Chondrocyte (in vitro differentiated cells): ENCODE measurements at regions not wholly inside any gene's neighbourhood (a gene's known extent, or its start where the extent isn't known, plus 50 kb on each side); places are given as distances from the start of the nearest gene placed in this dataset.
"Not testable (repeated sequence)": the region's sequence is repeated elsewhere in the genome, so short reads cannot be mapped to it uniquely, and the experiment has no call there.

Experiments used
- DNase-seq: peaks from one replicate; pipeline ENCODE4 v3.0.0; 2021; ENCODE audit warnings: mixed read lengths, low spot score
- H3K27ac Mint-ChIP-seq: one replicate; pipeline ENCODE4 v1.8.0; 2021; ENCODE audit warnings: mild to moderate bottlenecking, moderate library complexity, mixed read lengths; ENCODE audit not compliant: unreplicated experiment
- H3K27me3 Mint-ChIP-seq: 2 replicates; pipeline ENCODE4 v1.8.0; 2021; ENCODE audit warnings: low read depth, mixed read lengths
- H3K36me3 Mint-ChIP-seq: 2 replicates; pipeline ENCODE4 v1.8.0; 2021; ENCODE audit warnings: low read depth, mixed read lengths
- H3K4me1 Mint-ChIP-seq: 2 replicates; pipeline ENCODE4 v1.8.0; 2021; ENCODE audit warnings: low read depth, mild to moderate bottlenecking, mixed read lengths
- H3K4me3 Mint-ChIP-seq: one replicate; pipeline ENCODE4 v1.8.0; 2021; ENCODE audit warnings: mild to moderate bottlenecking, moderate library complexity, mixed read lengths; ENCODE audit not compliant: unreplicated experiment
- H3K9me3 Mint-ChIP-seq: 2 replicates; pipeline ENCODE4 v1.8.0; 2021; ENCODE audit warnings: low read depth, mixed read lengths
- CTCF ChIP-seq: fragments of 200-600 bp; sonication (generic); IDR thresholded peaks from 2 replicates; pipeline ENCODE4 v1.5.0; 2021; ENCODE audit warnings: antibody characterized with exemption, mild to moderate bottlenecking, moderate library complexity

DNA sequence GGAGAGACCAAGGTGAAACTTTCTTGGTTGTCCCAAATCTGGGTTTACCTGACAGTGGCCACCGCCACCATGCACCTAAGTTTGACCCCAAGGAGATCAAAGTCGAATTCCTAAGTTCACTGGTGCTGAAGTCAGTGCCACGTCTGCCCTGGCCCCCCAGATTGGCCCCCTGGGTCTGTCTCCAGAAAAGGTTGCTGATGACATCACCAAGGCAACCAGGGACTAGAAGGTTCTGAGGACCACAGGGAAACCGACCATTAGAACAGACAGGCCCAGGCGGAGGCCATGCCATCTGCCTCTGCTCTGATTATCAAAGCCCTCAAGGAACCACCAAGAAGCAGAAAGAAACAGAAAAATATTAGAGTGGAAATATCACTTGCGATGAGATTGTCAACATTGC, 91.2 kb downstream of the DLL1 start:
- Mint-ChIP-seq H3K4me1 (no peaks in the 10 kb centered on the region), H3K36me3 (peaks cover 11% of the 10 kb centered on the region), H3K9me3 (peaks cover 29% of the 10 kb centered on the region), H3K27me3 (peaks cover 15% of the 10 kb centered on the region), H3K27ac (no peak overlapping the region), H3K4me3 (no peak overlapping the region)
- DNase-seq = no peak
- no peak for TF ChIP-seq CTCF

DNA sequence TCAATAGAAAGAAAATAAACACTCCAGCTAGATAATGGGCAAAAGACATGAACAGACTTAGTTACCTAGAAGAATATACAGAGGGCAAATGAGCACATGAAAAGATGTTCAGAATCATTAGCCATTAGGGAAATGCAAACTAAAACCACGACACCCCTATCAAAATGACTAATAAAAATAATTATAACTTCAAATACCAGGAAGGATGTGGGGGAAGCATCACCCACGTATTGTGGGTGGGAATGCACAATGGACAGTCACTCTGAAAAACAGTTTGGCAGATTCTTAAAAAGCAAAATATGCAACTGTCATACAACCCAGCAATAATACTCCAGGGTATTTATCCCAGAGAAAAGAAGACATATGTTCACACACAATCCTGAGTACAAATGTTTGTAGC, 92.6 kb downstream of the DLL1 start:
- Mint-ChIP-seq H3K4me1 (no peaks in the 10 kb centered on the region), H3K36me3 (peaks cover 13% of the 10 kb centered on the region), H3K9me3 (peaks cover 38% of the 10 kb centered on the region), H3K27ac (no peak overlapping the region), H3K4me3 (no peak overlapping the region), H3K27me3 (peaks cover 15% of the 10 kb centered on the region)
- no peak for DNase-seq
- no peak for TF ChIP-seq CTCF

DNA sequence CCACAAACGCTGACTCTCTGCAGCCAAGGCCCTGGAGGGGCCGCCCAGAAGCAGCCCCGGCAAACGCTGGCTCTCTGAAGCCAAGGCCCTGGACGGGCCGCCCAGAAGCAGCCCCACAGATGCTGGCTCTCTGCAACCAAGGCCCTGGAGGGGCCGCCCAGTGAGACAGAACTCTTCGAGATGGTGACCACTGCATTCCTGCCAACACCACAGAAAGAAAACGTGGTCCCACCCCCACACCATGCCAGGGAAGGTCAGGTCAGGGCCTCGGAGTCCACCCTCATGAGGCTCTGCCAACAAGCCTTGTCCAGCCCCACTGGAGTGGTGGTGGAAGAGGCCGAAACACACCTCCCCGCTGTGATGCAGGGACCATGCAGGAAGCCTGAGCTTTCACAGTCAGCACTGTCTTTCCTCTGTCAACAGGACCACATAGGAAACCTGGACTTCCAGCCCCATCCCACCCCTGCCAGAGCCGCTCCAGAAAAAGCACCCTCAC, 97.5 kb downstream of the DLL1 start:
- Mint-ChIP-seq H3K27ac (no peak overlapping the region), H3K36me3 (peaks cover 13% of the 10 kb centered on the region), H3K4me3 (no peak overlapping the region), H3K9me3 (peaks cover 38% of the 10 kb centered on the region), H3K27me3 (peaks cover 10% of the 10 kb centered on the region), H3K4me1 (no peaks in the 10 kb centered on the region)
- TF ChIP-seq CTCF = no peak
- no peak for DNase-seq

DNA sequence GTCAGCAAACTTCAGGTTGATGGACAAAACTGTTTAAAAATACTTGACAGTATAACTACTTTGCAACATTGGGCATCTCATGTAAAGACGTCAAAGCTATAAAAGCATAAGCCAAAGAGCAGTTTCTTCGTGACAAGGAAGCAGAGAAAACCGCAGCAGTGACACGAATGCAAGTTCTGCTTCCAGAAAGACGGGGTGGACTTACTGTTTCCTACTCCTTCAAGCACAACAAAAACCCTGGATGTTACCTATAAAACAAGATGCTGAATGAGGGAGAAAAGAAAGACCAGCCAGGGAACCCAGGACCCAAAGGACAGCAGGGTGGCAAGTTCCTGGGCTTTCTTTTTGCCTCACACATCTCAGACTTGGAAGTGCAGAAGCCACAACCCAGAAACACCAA, 98.0 kb downstream of the DLL1 start:
- peaks cover 38% of the 10 kb centered on the region for H3K9me3 Mint-ChIP-seq

GRCh38 chr6:170192101-170192500, 98.8 kb downstream of the DLL1 start:
- H3K9me3 Mint-ChIP-seq = peaks cover 33% of the 10 kb centered on the region
- H3K36me3 Mint-ChIP-seq = peaks cover 13% of the 10 kb centered on the region
- H3K27ac Mint-ChIP-seq, H3K4me3 Mint-ChIP-seq, H3K4me1 Mint-ChIP-seq, H3K27me3 Mint-ChIP-seq, DNase-seq: not testable (repeated sequence)

More for the DNA sequence above, 98.0 kb downstream of the DLL1 start:
- peaks cover 7% of the 10 kb centered on the region for H3K27me3 Mint-ChIP-seq
- H3K4me3 Mint-ChIP-seq = no peak overlapping the region
- peaks cover 13% of the 10 kb centered on the region for H3K36me3 Mint-ChIP-seq
- no peak overlapping the region for H3K27ac Mint-ChIP-seq
- no peak for TF ChIP-seq CTCF
- H3K4me1 Mint-ChIP-seq = no peaks in the 10 kb centered on the region
- DNase-seq = no peak

DNA sequence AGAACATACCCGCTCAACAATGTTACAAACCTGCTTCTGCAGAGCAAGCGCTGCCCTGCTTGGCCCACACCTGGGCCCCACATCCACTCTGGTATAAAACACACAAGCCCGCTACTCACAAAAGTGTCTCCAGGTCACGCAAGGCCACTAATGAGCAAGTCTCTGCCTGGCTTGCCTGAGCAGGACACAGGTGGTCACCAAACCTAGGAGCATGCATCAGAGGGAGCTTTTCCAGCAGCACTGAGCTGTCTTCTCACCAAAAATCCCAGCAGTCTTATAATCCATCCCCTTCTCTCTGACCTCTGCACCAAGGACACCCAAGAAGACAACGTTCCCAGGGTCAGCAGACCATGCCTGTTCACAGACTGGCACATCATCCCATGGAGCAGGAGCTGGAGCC, 100.8 kb downstream of the DLL1 start:
- H3K36me3 Mint-ChIP-seq = peaks cover 3% of the 10 kb centered on the region
- H3K27ac Mint-ChIP-seq = no peak overlapping the region
- peaks cover 13% of the 10 kb centered on the region for H3K9me3 Mint-ChIP-seq
- DNase-seq = no peak
- H3K27me3 Mint-ChIP-seq = peaks cover 12% of the 10 kb centered on the region
- TF ChIP-seq CTCF = no peak
- H3K4me3 Mint-ChIP-seq = no peak overlapping the region
- no peaks in the 10 kb centered on the region for H3K4me1 Mint-ChIP-seq
